Fibroblast of mammary gland (primary cell): ENCODE measurements at regions not wholly inside any gene's neighbourhood (a gene's known extent, or its start where the extent isn't known, plus 50 kb on each side); places are given as distances from the start of the nearest gene placed in this dataset.

Experiments used
- DNase-seq: peaks from one replicate; pipeline ENCODE4 v3.0.0-alpha.2; 2010; ENCODE audit warnings: low read depth
- H3K4me3 ChIP-seq: 2 replicates; pipeline ENCODE4 v1.5.1; 2011; ENCODE audit warnings: low read depth, mild to moderate bottlenecking, low read length, moderate library complexity; ENCODE audit not compliant: control insufficient read depth
- TF ChIP-seq, protein P1 (sequence below): conservative IDR thresholded peaks from 2 replicates; pipeline ENCODE4 v1.5.1; 2011; ENCODE audit warnings: low read depth, low read length, inconsistent platforms; ENCODE audit not compliant: control insufficient read depth, insufficient read depth

DNA sequence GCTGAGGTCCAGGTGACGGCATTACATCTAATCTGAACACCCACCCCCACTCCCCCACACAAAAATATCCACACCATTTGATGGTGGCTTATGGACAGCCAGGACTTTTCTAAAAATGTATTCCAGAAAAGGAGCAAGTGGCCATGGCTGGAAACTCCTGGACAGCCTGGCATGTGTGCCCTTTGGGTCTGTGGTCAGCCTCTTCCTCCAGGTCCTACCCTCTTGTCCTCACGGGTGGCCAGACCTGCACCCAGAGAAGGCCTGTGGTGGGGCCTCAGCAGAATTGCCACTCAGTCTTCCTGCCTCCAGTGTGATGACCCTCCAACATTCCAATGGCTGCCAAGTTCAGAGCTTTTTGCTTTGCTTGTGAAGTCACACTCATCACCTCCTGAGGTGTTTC lies 600.6 kb downstream of the AJAP1 start:
- no peak overlapping the region for H3K4me3 ChIP-seq
- DNase-seq = no peak
- TF ChIP-seq, protein P1, sequence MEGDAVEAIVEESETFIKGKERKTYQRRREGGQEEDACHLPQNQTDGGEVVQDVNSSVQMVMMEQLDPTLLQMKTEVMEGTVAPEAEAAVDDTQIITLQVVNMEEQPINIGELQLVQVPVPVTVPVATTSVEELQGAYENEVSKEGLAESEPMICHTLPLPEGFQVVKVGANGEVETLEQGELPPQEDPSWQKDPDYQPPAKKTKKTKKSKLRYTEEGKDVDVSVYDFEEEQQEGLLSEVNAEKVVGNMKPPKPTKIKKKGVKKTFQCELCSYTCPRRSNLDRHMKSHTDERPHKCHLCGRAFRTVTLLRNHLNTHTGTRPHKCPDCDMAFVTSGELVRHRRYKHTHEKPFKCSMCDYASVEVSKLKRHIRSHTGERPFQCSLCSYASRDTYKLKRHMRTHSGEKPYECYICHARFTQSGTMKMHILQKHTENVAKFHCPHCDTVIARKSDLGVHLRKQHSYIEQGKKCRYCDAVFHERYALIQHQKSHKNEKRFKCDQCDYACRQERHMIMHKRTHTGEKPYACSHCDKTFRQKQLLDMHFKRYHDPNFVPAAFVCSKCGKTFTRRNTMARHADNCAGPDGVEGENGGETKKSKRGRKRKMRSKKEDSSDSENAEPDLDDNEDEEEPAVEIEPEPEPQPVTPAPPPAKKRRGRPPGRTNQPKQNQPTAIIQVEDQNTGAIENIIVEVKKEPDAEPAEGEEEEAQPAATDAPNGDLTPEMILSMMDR = no peak

DNA sequence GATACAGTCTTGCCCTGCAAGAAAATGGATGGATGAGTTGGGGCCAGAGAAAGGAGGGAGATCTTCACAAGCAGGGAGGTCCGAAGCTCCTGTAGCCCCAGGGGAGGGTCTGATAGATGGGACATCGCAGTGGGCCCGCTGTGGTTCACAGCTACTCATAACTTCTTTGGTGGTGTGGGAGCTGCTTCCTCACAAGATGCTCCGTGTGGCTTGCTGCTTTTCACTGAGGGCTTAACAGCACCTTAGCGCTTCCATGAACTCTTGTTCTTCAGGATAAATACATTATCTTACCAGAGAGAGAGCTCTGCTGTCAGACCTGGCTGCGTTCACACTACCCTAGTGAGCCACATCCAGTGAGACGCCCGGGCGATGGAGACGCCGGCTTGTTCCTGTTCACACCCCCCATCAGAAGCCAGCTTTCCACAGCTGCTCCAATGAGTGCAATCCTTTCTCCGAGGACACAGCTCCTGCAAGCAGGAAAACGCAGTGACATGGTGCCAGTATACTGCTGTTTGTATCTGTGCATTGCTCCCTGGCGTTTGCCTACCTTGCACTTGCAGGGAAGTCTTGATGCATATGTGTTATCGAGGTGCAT lies 599.8 kb downstream of the AJAP1 start:
- TF ChIP-seq, protein P1 = no peak
- H3K4me3 ChIP-seq = no peak overlapping the region
- no peak for DNase-seq

DNA sequence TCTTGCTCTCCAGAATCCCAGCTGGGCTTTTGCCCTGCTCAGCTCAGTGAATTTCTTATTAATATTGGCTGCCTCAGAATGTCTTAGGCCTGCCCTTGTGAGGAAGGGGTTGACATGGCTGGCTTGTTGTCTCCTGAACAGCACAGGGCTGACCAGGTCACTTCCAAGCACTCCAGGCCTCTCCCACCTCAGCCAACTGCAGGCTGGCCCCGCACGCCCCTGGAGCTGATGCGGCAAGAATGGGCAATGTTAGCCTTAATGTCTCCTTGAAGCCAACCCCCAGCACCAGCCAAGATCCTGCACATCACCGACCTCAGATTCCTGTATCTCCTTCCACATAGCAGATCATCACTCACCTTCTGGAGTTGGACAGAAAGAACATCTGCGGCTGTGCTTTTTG lies 598.6 kb downstream of the AJAP1 start:
- no peak for DNase-seq
- TF ChIP-seq, protein P1 = no peak
- no peak overlapping the region for H3K4me3 ChIP-seq

DNA sequence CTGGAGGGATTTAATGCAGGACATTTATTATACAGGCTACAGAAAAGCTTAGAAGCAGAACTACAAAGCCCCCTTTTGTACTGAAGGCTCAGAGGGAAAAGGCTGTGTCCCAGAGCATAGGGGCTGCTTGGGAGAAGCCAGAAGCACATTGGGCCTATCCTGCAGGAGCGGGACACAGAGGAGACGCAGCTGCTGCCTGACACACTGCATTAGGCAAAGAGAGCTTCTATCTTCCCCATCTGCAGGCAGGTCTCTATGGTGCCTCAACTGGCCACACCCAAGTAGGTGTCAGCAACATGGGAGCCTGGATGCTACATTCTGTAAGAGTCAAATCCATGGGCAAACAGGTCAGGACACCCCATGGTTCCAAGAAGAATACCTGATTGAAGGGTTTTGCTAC lies 595.9 kb downstream of the AJAP1 start:
- DNase-seq = no peak
- TF ChIP-seq, protein P1 = no peak
- no peak overlapping the region for H3K4me3 ChIP-seq

DNA sequence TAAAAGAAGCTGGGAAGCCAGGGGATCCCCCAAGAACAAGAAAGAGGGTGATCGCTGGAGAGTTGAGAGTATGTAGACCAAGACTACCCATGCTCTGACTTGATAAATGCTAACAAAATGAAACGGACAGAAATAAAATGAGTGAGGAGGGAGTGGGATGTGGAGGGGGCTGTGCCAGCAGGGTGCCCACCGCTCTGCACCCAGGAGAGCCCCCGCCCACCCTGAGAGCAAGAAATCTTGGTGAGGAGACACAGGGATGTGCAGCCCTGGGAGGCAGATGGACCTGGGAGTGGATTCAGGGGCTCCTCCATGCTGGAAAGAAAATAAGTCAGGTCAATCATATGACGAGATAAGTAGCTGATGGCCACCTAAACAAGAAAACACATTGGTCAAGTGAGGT lies 590.9 kb downstream of the AJAP1 start:
- H3K4me3 ChIP-seq = no peak overlapping the region
- TF ChIP-seq, protein P1 = no peak
- no peak for DNase-seq

DNA sequence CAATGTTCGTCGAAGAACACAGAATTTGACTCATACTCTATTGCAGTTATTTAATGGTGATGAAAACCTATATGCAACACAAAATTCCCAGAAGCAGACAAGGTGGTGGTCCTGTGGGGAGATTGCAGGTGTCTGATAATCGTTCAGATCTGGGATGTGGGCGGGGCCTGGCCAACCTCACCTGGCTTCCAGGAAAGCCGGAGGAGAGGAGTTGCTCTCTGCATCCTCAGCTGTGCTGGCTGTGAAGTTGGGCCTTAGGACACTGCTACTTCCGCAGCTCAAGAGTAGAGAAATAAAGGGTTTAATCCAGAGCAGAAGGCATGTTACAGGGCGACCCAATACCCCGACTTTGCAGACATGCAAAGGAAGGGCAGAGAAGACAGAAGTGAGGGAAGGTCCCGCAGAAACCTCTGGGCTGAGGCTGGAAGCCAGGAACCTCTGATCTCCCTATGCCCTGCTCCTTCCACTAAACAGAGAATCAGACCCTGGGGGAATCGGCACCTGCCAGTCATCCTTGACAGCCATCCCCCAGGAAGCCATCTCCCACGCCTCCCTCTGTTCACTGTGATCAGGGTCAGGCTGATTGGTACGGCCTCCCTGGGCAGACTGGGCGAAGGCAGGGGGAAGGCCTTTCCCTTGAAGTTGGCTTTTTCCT lies 590.3 kb downstream of the AJAP1 start:
- no peak for DNase-seq
- no peak overlapping the region for H3K4me3 ChIP-seq
- TF ChIP-seq, protein P1 = no peak
